AG04450 (cell line): ENCODE measurements at regions not wholly inside any gene's neighbourhood (a gene's known extent, or its start where the extent isn't known, plus 50 kb on each side); places are given as distances from the start of the nearest gene placed in this dataset.

Source experiments
- CTCF ChIA-PET: fragments of 300-600, 350-600 bp; formaldehyde crosslinking; extraction: SDS; loops from one replicate; lab custom pipeline; 2022; ENCODE audit warnings: antibody characterized with exemption, inconsistent platforms; lab: Charles Lee
- POLR2A ChIA-PET: fragments of 350-600 bp; formaldehyde crosslinking; extraction: SDS; loops from one replicate; lab custom pipeline; 2021; ENCODE audit warnings: antibody characterized with exemption, inconsistent platforms; lab: Yijun Ruan, JAX
- DNase-seq: peaks from one replicate; pipeline ENCODE4 v3.0.0-alpha.2; 2011; ENCODE audit warnings: low read depth, low spot score
- H3K27ac ChIP-seq: one replicate; pipeline ENCODE4 v1.5.1; 2012; ENCODE audit warnings: low read depth, low read length, control low read depth
- H3K27me3 ChIP-seq: one replicate; pipeline ENCODE4 v1.6.0; 2012; ENCODE audit warnings: low read length; ENCODE audit not compliant: control insufficient read depth, insufficient read depth
- H3K4me3 ChIP-seq: 2 replicates; pipeline ENCODE4 v1.5.1; 2011; ENCODE audit warnings: mild to moderate bottlenecking, low read depth, low read length, control low read depth
- H3K9me3 ChIP-seq: 2 replicates; pipeline ENCODE4 v1.5.1; 2012; ENCODE audit warnings: low read length; ENCODE audit not compliant: control insufficient read depth, insufficient read depth
- CTCF ChIP-seq: IDR thresholded peaks from 2 replicates; pipeline ENCODE4 v1.5.1; 2011; ENCODE audit warnings: low read depth, low read length, control low read depth, inconsistent platforms

- Histone ChIP-seq H3K27me3 (no peaks in the 10 kb centered on the region), H3K27ac (no peak overlapping the region), H3K9me3 (peaks cover 38% of the 10 kb centered on the region; the same call in 1 of the 2 replicates), H3K4me3 (no peak overlapping the region)
- ChIA-PET POLR2A (no interaction called here), CTCF (no interaction called here)
- no peak for TF ChIP-seq CTCF
- DNase-seq: no peak
Measured at GRCh38 chr5:4924577-4924976, 215.6 kb upstream of the ADAMTS16 start.

GRCh38 chr5:4927097-4927496, 213.0 kb upstream of the ADAMTS16 start:
- TF ChIP-seq CTCF: no peak
- POLR2A ChIA-PET: no interaction called here
- CTCF ChIA-PET: no interaction called here
- Histone ChIP-seq H3K27me3 (no peaks in the 10 kb centered on the region), H3K9me3 (peaks cover 44% of the 10 kb centered on the region; the same call in 1 of the 2 replicates), H3K4me3 (no peak overlapping the region), H3K27ac (no peak overlapping the region)
- no peak for DNase-seq

DNA sequence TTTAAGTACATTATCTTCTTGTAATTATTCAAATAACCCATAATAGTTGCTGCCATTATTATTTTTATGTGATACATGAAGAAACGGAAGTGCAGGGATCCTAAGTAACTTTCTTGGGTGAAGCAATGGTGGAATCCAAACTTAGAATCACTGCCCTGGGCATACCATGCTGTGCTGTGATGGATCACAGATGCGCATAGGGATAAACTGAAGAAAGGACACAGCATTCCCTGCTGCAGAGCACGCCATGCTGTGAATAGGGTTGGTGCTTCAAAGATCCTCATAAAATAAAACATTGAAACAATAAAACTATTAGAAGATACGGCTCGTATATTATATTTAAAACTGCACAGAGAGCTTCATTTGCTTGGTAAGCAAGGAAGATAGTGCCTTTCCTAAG, 211.7 kb upstream of the ADAMTS16 start:
- no peaks in the 10 kb centered on the region for H3K27me3 ChIP-seq
- peaks cover 33% of the 10 kb centered on the region; the same call in 1 of the 2 replicates for H3K9me3 ChIP-seq
- H3K27ac ChIP-seq: no peak overlapping the region
- ChIA-PET POLR2A (no interaction called here), CTCF (no interaction called here)
- H3K4me3 ChIP-seq: no peak overlapping the region
- no peak for DNase-seq
- TF ChIP-seq CTCF: no peak

DNA sequence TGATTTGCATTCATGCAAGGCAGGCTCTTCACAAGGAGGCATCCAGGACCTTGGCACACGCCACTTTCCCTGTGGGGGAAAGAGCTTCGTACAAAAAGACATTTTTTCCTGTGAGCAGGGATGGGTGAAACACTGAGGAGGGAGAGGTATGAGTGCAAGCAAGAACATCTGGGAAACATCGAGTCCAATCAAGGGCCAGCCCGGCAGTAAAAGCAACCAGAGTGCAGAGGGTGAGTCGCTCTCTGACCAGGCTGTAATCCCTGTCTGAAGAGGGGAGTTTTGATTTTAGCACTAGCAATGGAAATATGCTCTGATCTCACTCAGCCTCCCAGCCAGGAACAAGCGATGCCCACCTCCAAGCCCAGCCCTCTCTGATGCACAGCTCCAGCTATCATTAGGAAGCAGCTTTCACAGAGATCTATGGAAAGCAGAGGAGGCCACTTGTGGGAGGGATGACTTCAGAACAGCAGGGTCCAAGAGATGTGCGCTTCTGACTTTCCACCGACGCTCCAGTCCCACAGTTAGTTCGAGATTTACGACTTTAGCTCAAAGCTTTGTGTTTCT, 211.0 kb upstream of the ADAMTS16 start:
- no peak for DNase-seq
- Histone ChIP-seq H3K27ac (no peak overlapping the region), H3K27me3 (no peaks in the 10 kb centered on the region), H3K9me3 (peaks cover 26% of the 10 kb centered on the region; the same call in 1 of the 2 replicates), H3K4me3 (no peak overlapping the region)
- ChIA-PET CTCF (no interaction called here), POLR2A (no interaction called here)
- TF ChIP-seq CTCF: no peak

GRCh38 chr5:4939042-4939781, 200.9 kb upstream of the ADAMTS16 start:
- TF ChIP-seq CTCF: no peak
- Histone ChIP-seq H3K27me3 (no peaks in the 10 kb centered on the region), H3K4me3 (no peak overlapping the region), H3K27ac (no peak overlapping the region), H3K9me3 (peaks cover 60% of the 10 kb centered on the region)
- ChIA-PET CTCF (no interaction called here), POLR2A (no interaction called here)
- DNase-seq: no peak
